Small intestine (tissue), 7 donors: ENCODE measurements at regions not wholly inside any gene's neighbourhood (a gene's known extent, or its start where the extent isn't known, plus 50 kb on each side); places are given as distances from the start of the nearest gene placed in this dataset.

ENCODE experiments used
- DNase-seq, 2 donors: peaks; one replicate each; pipeline versions ENCODE4 v3.0.0 to v3.0.0-alpha.2; 2013
- FAIRE-seq: peaks from 2 replicates; lab custom pipeline; 2012; peaks lifted over from hg19 to GRCh38; lab: Jason Lieb, UNC
- H3K27ac ChIP-seq, 3 donors: one replicate each; pipeline ENCODE4 v1.5.1; 2013; ENCODE audit warnings: low read length in 2 of 3, mild to moderate bottlenecking in 2 of 3, control low read depth in 1 of 3, inconsistent platforms in 1 of 3, low read depth in 1 of 3, moderate library complexity in 1 of 3
- H3K27me3 ChIP-seq, 3 donors: one replicate each; pipeline ENCODE4 v1.6.1; 2013; ENCODE audit warnings: low read length in 3 of 3, inconsistent platforms in 1 of 3; ENCODE audit not compliant: control insufficient read depth in 3 of 3, insufficient read depth in 3 of 3
- H3K36me3 ChIP-seq, 3 donors: one replicate each; pipeline ENCODE4 v1.6.1; 2013; ENCODE audit warnings: low read length in 3 of 3, inconsistent platforms in 1 of 3, low read depth in 1 of 3, mild to moderate bottlenecking in 1 of 3, moderate library complexity in 1 of 3; ENCODE audit not compliant: control insufficient read depth in 3 of 3, insufficient read depth in 2 of 3
- H3K4me1 ChIP-seq, 3 donors: one replicate each; pipeline ENCODE4 v1.6.1; 2013; ENCODE audit warnings: low read length in 2 of 3, inconsistent platforms in 1 of 3, low read depth in 1 of 3, mild to moderate bottlenecking in 1 of 3, moderate library complexity in 1 of 3; ENCODE audit not compliant: control insufficient read depth in 3 of 3, insufficient read depth in 2 of 3
- H3K4me3 ChIP-seq, 3 donors: one replicate each; pipeline ENCODE4 v1.5.1; 2013; ENCODE audit warnings: low read length in 3 of 3, control low read depth in 1 of 3, inconsistent platforms in 1 of 3, low read depth in 1 of 3, mild to moderate bottlenecking in 1 of 3, moderate library complexity in 1 of 3
- H3K9me3 ChIP-seq, 2 donors: one replicate each; pipeline ENCODE4 v1.6.1; 2013; ENCODE audit warnings: low read depth in 1 of 2, low read length in 1 of 2; ENCODE audit not compliant: control insufficient read depth in 2 of 2, insufficient read depth in 1 of 2
- WGBS, 3 donors: extraction: QIAGEN DNeasy Blood & Tissue Kit; methylation state at CpG; one replicate each; pipeline ENCODE4 v1.1.7; 2013; 5-methylcytosine and 5-hydroxymethylcytosine counted together
- donor health status: healthy with polysubstance abuse.
- donor health status: control.
- donor health status: control.
- donor health status: Bipolar disorder and iron deficiency.
- donor health status: healthy.

DNA sequence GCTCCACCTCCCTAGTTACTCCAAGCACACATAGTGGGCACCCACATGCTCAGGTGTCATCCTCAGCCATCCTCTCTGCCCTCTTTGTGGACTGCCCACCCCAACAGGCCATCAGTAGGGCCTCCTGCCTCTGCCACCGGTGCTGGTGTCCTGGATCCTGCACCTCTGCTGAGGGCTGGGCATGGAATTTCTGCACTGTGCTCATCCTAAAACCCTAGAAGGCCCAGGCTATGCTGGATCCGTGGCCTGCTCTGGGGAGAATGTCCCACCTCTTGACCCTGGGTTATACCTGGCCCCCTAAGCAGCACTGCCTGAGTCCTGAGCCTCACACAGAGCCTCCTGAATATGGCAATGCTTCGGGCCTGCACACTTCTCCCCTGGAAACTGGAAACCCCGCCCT lies 318.3 kb downstream of the MATN1 start:
- WGBS, 3 donors: 47 to 67% (median 55%) methylated on average over 4 of the region's 4 CpGs
- Histone ChIP-seq H3K9me3 (no peaks in the 10 kb centered on the region), H3K4me3 (no peak overlapping the region), H3K27ac (no peak overlapping the region), H3K4me1 (no peaks in the 10 kb centered on the region), H3K27me3 (peaks cover 0 to 8% (median 7%) of the 10 kb centered on the region in 3 donors), H3K36me3 (no peaks in the 10 kb centered on the region)
- no peak for DNase-seq
- FAIRE-seq: no peak

DNA sequence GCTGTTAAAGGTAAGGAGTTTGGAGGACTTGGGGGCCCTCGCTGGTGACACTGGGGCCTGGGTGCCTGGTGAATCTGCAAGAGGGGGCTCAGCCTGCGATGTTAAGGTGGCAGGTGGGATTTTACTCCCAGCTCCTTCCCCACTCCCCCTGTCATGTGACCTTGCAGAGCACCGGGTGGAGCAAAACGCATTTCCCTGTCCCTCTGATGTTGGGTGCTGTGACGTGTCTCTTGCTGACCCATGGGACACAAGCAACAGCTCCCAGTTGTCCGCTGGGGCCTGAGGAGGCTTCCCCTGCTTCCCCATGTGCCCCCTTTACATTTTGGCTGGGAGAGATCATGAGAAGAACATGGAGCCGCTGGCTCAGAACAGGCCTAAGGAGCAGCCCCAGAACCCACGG lies 319.0 kb downstream of the MATN1 start:
- DNase-seq (no peak), FAIRE-seq (no peak)
- Histone ChIP-seq H3K4me3 (no peak overlapping the region), H3K4me1 (no peaks in the 10 kb centered on the region), H3K27me3 (peaks cover 0 to 8% (median 7%) of the 10 kb centered on the region in 3 donors), H3K27ac (no peak overlapping the region), H3K9me3 (no peaks in the 10 kb centered on the region), H3K36me3 (no peaks in the 10 kb centered on the region)
- 60 to 67% (median 61%) methylated on average over 8 of the region's 8 CpGs for WGBS, 3 donors

DNA sequence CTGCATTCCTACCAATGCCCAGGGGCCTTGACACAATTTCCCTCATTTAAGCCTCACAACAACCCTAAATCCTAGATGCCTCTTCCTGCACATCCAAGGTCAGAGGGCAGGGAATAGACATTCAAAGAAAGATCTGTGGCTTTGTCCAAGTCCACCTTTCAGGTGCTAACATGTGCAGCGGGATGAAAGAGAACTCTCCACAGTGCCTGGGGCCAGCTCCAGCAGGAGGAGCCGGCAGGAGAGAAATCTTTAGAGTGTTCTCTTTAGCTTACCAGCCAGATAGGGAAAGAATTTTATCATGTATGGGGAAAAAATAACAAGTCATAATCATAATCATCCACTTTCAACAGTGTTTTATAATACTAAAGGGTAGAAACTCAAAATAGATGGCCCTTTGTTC lies 319.7 kb downstream of the MATN1 start:
- DNase-seq (no peak), FAIRE-seq (no peak)
- H3K4me3 ChIP-seq: no peak overlapping the region
- no peaks in the 10 kb centered on the region for H3K36me3 ChIP-seq
- WGBS, 3 donors: 44 to 76% (median 59%) methylated on average over 2 of the region's 2 CpGs
- no peak overlapping the region for H3K27ac ChIP-seq
- H3K4me1 ChIP-seq: no peaks in the 10 kb centered on the region
- peaks cover 0 to 8% (median 7%) of the 10 kb centered on the region in 3 donors for H3K27me3 ChIP-seq
- H3K9me3 ChIP-seq: no peaks in the 10 kb centered on the region

DNA sequence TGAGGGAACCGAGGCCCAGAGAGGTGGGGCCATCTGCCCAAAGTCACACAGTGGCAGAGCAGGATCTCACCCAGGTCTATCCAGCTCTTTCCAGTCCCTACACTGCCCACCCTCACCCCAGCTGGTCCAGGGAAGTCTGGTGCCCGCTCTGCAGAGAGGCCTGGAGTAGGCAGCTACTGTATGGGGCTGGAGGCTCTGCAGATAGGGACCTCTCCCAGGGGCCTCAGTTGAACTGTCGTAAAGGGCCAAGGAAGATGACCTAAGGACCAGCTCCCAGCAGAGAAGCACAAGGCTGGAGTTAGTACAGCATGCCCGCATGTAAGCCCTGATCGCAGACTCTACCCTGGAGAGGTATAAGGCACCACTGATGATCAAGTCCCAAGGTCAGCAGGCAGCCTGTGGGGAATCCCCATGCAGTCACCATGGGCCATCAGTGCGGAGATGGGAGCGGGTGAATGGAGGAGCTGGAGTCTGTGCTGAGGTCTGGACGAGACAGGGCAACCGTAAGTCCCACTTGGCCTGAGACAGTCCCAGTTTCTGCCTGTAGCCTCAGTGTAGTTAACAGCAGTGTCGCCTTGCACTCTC lies 320.2 kb downstream of the MATN1 start:
- 74 to 88% (median 75%) methylated on average over 10 of the region's 10 CpGs for WGBS, 3 donors
- FAIRE-seq (no peak), DNase-seq (no peak)
- Histone ChIP-seq H3K4me3 (no peak overlapping the region), H3K4me1 (no peaks in the 10 kb centered on the region), H3K36me3 (no peaks in the 10 kb centered on the region), H3K27me3 (peaks cover 0 to 8% (median 6%) of the 10 kb centered on the region in 3 donors), H3K27ac (no peak overlapping the region), H3K9me3 (no peaks in the 10 kb centered on the region)

DNA sequence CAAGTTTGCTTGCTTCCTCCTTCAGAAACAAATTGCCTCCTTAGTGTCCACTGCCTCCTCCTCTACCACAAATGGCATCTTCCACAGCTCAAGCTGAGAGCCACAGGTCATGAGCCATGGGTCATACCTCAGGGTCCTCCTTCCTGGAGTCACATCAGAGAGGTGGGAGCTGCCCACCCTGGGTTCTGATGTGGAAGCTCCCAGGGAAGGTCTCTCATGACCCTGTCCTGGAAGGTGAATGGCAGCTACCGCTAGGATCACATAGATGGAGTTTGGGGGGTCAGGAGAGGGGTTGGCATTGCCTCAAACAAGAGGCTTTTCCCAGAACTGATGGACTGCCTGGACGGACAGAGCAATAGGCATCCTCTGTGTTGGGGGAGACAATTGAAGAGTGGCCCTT lies 321.4 kb downstream of the MATN1 start:
- DNase-seq: no peak
- H3K9me3 ChIP-seq: no peaks in the 10 kb centered on the region
- no peak for FAIRE-seq

DNA sequence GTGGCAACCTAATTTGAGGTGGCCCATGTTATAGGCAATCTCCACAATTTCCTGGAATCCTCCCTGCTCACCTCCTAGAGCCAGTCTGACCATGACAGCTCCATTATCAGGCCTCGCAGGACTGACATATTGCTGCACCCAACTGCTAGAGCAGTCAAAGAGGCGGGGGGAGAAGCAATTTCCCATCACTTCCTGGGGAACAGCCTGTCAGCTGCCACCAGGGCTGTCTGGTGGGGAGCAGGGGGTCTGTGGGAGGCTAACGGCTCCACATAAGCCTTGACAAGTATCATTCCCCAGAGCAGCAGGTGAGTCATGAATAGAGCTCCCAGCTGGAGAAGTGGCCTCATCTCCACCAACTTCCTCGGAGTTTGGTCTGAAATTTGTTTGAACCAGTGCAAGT lies 322.9 kb downstream of the MATN1 start:
- WGBS, 3 donors: 49 to 61% (median 52%) methylated on average over 4 of the region's 4 CpGs
- Histone ChIP-seq H3K27me3 (peaks cover 0 to 5% (median 0%) of the 10 kb centered on the region in 3 donors), H3K4me3 (no peak overlapping the region), H3K27ac (no peak overlapping the region), H3K4me1 (no peaks in the 10 kb centered on the region), H3K36me3 (no peaks in the 10 kb centered on the region), H3K9me3 (no peaks in the 10 kb centered on the region)
- DNase-seq (no peak), FAIRE-seq (no peak)

More for the DNA sequence above, 321.4 kb downstream of the MATN1 start:
- Histone ChIP-seq H3K27me3 (peaks cover 0 to 5% (median 3%) of the 10 kb centered on the region in 3 donors), H3K4me3 (no peak overlapping the region), H3K27ac (no peak overlapping the region), H3K36me3 (no peaks in the 10 kb centered on the region), H3K4me1 (no peaks in the 10 kb centered on the region)
- WGBS, 3 donors: 75 to 84% (median 80%) methylated on average over 2 of the region's 2 CpGs

DNA sequence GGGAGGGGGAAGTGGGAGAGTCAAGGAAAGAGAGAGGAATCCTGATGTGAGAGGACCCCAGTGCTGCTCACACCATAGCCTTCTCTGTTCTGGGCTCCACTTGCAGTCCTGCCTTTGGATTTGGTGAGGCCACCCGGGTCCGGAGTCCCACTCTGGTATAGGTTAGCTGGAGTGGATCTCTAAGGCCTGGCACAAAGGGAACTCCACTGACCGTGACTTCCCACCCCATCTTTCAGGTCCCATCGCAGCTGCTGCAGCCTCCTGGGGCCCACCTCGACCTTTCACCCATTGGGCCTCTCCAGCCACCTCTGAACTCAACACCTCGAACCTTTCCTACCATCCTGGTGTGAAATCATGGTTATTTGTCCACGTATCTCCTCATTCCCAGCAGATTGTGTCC lies 324.4 kb downstream of the MATN1 start:
- no peaks in the 10 kb centered on the region for H3K4me1 ChIP-seq

DNA sequence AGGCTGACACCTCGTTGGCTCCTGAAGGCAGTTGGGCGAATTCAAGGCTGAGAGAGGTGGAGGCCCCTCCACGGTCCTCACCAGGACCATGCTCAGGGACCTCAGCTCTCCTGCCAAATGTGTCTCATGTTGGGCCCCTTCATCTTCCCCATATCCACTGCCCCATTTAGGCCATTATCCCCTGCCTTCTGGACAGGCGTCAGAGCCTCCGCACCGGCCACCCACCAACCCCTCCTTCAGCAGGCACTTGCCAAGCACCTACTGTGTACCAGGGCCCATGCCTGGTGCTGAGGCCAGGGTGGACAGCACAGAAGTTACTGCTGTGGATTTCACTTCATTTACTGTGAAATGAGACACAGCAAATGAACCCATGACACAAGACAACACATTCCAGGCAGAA lies 325.8 kb downstream of the MATN1 start:
- Histone ChIP-seq H3K4me1 (no peaks in the 10 kb centered on the region), H3K27me3 (peaks cover 0 to 3% (median 0%) of the 10 kb centered on the region in 3 donors), H3K9me3 (no peaks in the 10 kb centered on the region), H3K27ac (no peak overlapping the region), H3K4me3 (no peak overlapping the region), H3K36me3 (no peaks in the 10 kb centered on the region)
- WGBS, 3 donors: 80 to 87% (median 81%) methylated on average over 6 of the region's 6 CpGs
- DNase-seq: no peak
- FAIRE-seq: no peak

More for the DNA sequence above, 324.4 kb downstream of the MATN1 start:
- Histone ChIP-seq H3K27ac (no peak overlapping the region), H3K27me3 (peaks cover 0 to 3% (median 0%) of the 10 kb centered on the region in 3 donors), H3K36me3 (no peaks in the 10 kb centered on the region), H3K9me3 (no peaks in the 10 kb centered on the region), H3K4me3 (no peak overlapping the region)
- WGBS, 3 donors: 57 to 68% (median 65%) methylated on average over 7 of the region's 7 CpGs
- DNase-seq: no peak
- FAIRE-seq: no peak

DNA sequence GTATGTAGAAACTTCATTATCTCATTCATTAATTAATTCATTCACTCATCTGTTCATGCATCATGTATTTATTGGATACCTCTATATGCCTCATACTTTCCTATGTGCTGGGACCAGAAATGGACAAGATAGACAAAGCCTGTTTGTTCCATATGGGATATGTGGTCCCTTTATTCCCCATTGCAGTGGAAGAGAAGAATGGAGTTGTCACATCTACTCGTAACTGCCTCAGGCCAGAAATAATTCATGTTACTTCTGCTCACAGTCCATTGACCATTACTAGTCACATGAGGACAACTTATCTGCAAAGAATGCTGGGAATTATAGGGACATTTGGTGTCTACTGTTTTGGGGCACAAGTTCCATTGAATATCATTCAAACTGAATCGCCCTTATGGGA lies 327.8 kb downstream of the MATN1 start:
- no peak for FAIRE-seq

More for the DNA sequence above, 327.8 kb downstream of the MATN1 start:
- H3K4me3 ChIP-seq: no peak overlapping the region
- no peaks in the 10 kb centered on the region for H3K36me3 ChIP-seq
- no peaks in the 10 kb centered on the region for H3K9me3 ChIP-seq
- no peaks in the 10 kb centered on the region for H3K4me1 ChIP-seq
- no peak overlapping the region for H3K27ac ChIP-seq
- no peaks in the 10 kb centered on the region for H3K27me3 ChIP-seq
- 84 to 86% (median 85%) methylated on average over 2 of the region's 2 CpGs for WGBS, 3 donors
- no peak for DNase-seq
